Prostate gland (tissue), 2 donors: ENCODE measurements at regions not wholly inside any gene's neighbourhood (a gene's known extent, or its start where the extent isn't known, plus 50 kb on each side); places are given as distances from the start of the nearest gene placed in this dataset.
A peak's percentile ranks its signal among the peaks of the same experiment; 100 is the strongest.

ENCODE experiments used
- DNase-seq: peaks from one replicate; pipeline ENCODE4 v3.0.0-alpha.2; 2019; ENCODE audit warnings: low spot score
- H3K27ac ChIP-seq, 2 donors: fragments of 200-600 bp; sonication (generic); 2 replicates each; pipeline ENCODE4 v1.5.1; 2017 to 2019
- H3K27me3 ChIP-seq: fragments of 200-600 bp; sonication (generic); replicated peaks from 2 replicates; pipeline ENCODE4 v1.5.1; 2019; ENCODE audit not compliant: insufficient read depth
- H3K36me3 ChIP-seq, 2 donors: fragments of 200-600 bp; sonication (generic); 1 replicate in 1 of 2; 2 replicates in 1 of 2; pipeline versions ENCODE4 v1.5.1 to v1.8.1; 2017 to 2019
- H3K4me1 ChIP-seq: fragments of 200-600 bp; sonication (generic); replicated peaks from 2 replicates; pipeline ENCODE4 v1.5.1; 2019
- H3K4me3 ChIP-seq, 2 donors: fragments of 200-600 bp; sonication (generic); 2 replicates each; pipeline ENCODE4 v1.5.1; 2017 to 2019
- H3K9me3 ChIP-seq: fragments of 200-600 bp; sonication (generic); 2 replicates; pipeline ENCODE4 v1.5.1; 2017
- POLR2A ChIP-seq: fragments of 450-650 bp; IDR thresholded peaks from one replicate; pipeline ENCODE4 v1.6.1; 2016; ENCODE audit warnings: antibody characterized with exemption, mild to moderate bottlenecking
- POLR2AphosphoS5 ChIP-seq: sonication (generic); formaldehyde crosslinking; IDR thresholded peaks from one replicate; pipeline ENCODE4 v1.6.1; 2017; ENCODE audit warnings: antibody characterized with exemption
- WGBS: methylation state at CpG from one replicate; pipeline ENCODE4 v1.1.5; 2018; 5-methylcytosine and 5-hydroxymethylcytosine counted together
- intact Hi-C: fragments of 100-400 bp; cut with DNase I; formaldehyde crosslinking; loops from one replicate; pipeline ENCODE4 v1.14.2; 2022
- TF ChIP-seq, protein P1 (sequence below), 4 experiments: fragments of 200-600 bp in 2 of 4; fragments of 450-650 bp in 2 of 4; sonication (generic) in 2 of 4; IDR thresholded peaks; 1 replicate in 3 of 4; 2 replicates in 1 of 4; pipeline ENCODE4 v1.5.1; 2016 to 2019; ENCODE audit warnings: antibody characterized with exemption in 4 of 4, mild to moderate bottlenecking in 2 of 4, moderate library complexity in 2 of 4

DNA sequence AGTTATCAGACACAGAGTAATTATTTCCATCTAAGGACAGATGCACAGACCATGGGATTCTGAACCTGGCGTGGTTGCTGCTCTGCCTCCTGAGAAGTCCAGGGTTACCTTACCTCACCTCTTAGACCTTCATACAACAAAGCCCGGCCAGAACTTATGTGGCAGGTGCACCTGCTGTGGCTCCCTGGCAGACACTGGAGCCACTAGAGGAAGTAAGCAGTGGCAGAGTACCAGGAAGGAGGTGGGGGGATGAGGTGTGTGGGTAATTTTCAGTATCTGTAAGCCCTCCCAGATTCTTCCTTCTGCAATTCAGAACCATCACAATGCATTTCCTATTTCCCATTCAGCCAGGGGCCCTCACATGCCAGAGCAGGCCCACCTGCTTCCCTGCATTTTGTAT is 106.1 kb upstream of the DOCK9 start:
- no peaks in the 10 kb centered on the region for H3K9me3 ChIP-seq
- no peaks in the 10 kb centered on the region for H3K27me3 ChIP-seq
- H3K36me3 ChIP-seq = no peaks in the 10 kb centered on the region
- no peak overlapping the region for H3K4me3 ChIP-seq
- no peak for DNase-seq
- peaks cover 4% of the 10 kb centered on the region for H3K4me1 ChIP-seq
- TF ChIP-seq POLR2A (no peak), POLR2AphosphoS5 (no peak)
- TF ChIP-seq, protein P1, sequence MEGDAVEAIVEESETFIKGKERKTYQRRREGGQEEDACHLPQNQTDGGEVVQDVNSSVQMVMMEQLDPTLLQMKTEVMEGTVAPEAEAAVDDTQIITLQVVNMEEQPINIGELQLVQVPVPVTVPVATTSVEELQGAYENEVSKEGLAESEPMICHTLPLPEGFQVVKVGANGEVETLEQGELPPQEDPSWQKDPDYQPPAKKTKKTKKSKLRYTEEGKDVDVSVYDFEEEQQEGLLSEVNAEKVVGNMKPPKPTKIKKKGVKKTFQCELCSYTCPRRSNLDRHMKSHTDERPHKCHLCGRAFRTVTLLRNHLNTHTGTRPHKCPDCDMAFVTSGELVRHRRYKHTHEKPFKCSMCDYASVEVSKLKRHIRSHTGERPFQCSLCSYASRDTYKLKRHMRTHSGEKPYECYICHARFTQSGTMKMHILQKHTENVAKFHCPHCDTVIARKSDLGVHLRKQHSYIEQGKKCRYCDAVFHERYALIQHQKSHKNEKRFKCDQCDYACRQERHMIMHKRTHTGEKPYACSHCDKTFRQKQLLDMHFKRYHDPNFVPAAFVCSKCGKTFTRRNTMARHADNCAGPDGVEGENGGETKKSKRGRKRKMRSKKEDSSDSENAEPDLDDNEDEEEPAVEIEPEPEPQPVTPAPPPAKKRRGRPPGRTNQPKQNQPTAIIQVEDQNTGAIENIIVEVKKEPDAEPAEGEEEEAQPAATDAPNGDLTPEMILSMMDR (IDR thresholded peaks at IDR 0.05) = no peak
- 76% methylated on average over 2 of the region's 2 CpGs for WGBS
- intact Hi-C loops = no loop called here
- no peak overlapping the region for H3K27ac ChIP-seq

DNA sequence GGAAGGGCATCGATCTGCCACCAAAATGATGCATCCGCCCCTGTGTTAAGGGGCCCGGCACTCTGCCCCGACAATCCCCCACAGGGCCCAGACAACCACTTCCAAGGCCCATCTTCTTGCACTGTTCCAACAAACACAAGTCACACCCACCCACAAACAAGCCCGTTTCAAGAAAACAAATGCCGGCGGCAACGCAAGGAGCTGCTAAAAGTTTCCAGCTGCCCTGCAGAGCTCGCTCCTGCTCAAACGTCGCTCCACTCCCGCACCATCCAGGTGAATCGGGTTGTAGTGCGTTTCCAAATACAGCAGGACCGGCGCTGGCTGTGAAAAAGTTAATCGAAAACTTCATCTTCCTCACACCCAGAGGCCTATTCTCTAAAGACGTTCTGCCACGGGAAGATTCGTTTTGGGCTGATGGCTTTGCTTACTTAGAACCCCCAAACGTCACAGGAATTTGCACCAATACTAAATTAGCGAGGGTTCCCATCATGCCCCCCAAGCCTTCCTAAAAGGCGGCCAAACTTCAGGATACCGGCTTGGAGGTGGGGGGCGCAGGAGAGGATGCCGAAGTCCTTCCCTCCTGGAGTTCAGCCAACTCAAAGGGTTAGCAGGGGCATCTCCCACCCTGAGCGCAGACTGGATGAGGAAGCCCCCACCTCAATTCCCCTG is 107.4 kb upstream of the DOCK9 start:
- peak overlapping the region; percentile 84 for H3K4me3 ChIP-seq
- H3K27ac ChIP-seq = peak overlapping the region in 1 of 2 donors; percentile 96
- H3K9me3 ChIP-seq = no peaks in the 10 kb centered on the region
- DNase-seq = no peak
- H3K27me3 ChIP-seq = no peaks in the 10 kb centered on the region
- H3K4me1 ChIP-seq = peaks cover 4% of the 10 kb centered on the region
- WGBS = 41% methylated on average over 27 of the region's 27 CpGs
- intact Hi-C loops = loop anchor here (5.0 kb wide), 1 partner anchor 117 kb away; the partner anchor contains the start of gene UBAC2
- TF ChIP-seq POLR2AphosphoS5 (no peak), POLR2A (no peak)
- TF ChIP-seq, protein P1 (IDR thresholded peaks at IDR 0.05) = no peak
- H3K36me3 ChIP-seq = no peaks in the 10 kb centered on the region

- Histone ChIP-seq H3K9me3 (no peaks in the 10 kb centered on the region), H3K4me1 (peaks cover 4% of the 10 kb centered on the region), H3K27ac (peak overlapping the region; percentile 65 to 96), H3K27me3 (no peaks in the 10 kb centered on the region), H3K4me3 (peak overlapping the region; percentile 84), H3K36me3 (no peaks in the 10 kb centered on the region)
- no peak for DNase-seq
- 5% methylated on average over 32 of the region's 32 CpGs for WGBS
- TF ChIP-seq POLR2A (no peak), POLR2AphosphoS5 (no peak)
- TF ChIP-seq, protein P1 (IDR thresholded peaks at IDR 0.05) = no peak
- intact Hi-C loops = loop anchor here (5.0 kb wide), 1 partner anchor 116 kb away; the partner anchor contains the start of gene UBAC2
These were observed 108.0 kb upstream of the DOCK9 start for GRCh38 chr13:99085808-99086266.

GRCh38 chr13:99086267-99087097 is 108.6 kb upstream of the DOCK9 start:
- intact Hi-C loops = loop anchor here (5.0 kb wide), 1 partner anchor 116 kb away; the partner anchor contains the start of gene UBAC2
- Histone ChIP-seq H3K27me3 (no peaks in the 10 kb centered on the region), H3K27ac (peak overlapping the region; percentile 96 to 97), H3K36me3 (no peaks in the 10 kb centered on the region), H3K9me3 (no peaks in the 10 kb centered on the region), H3K4me3 (peak overlapping the region; percentile 84), H3K4me1 (peaks cover 4% of the 10 kb centered on the region)
- TF ChIP-seq POLR2AphosphoS5 (no peak), POLR2A (peak; percentile 30)
- TF ChIP-seq, protein P1 (IDR thresholded peaks at IDR 0.05) = peak in 1 of 4 experiments; percentile 25
- peak; percentile 40 for DNase-seq
- WGBS = under 1% methylated on average over 45 of the region's 130 CpGs
